Common myeloid progenitor, CD34-positive (primary cell): ENCODE measurements at regions not wholly inside any gene's neighbourhood (a gene's known extent, or its start where the extent isn't known, plus 50 kb on each side); places are given as distances from the start of the nearest gene placed in this dataset.

Experiments
- CTCF ChIA-PET: fragments of 350-600 bp; sonication (Branson Sonifier 250); formaldehyde crosslinking; loops from one replicate; lab custom pipeline; 2021; ENCODE audit warnings: antibody characterized with exemption; lab: Charles Lee
- POLR2A ChIA-PET: fragments of 350-600 bp; sonication (Branson Sonifier 250); formaldehyde crosslinking; loops from one replicate; lab custom pipeline; 2021; ENCODE audit warnings: antibody characterized with exemption; lab: Charles Lee
- DNase-seq, 3 donors: peaks; one replicate each; pipeline versions ENCODE4 v3.0.0 to v3.0.0-alpha.2; 2013
- H3K27ac ChIP-seq, 2 experiments: 1 replicate in 1 of 2; 2 replicates in 1 of 2; pipeline ENCODE4 v1.7.0; 2013; ENCODE audit warnings: inconsistent platforms in 2 of 2, low read length in 2 of 2, mild to moderate bottlenecking in 2 of 2, low read depth in 1 of 2, moderate library complexity in 1 of 2; ENCODE audit not compliant: severe bottlenecking in 2 of 2, insufficient read depth in 1 of 2, poor library complexity in 1 of 2
- H3K27me3 ChIP-seq, 5 experiments: replicated peaks in 2 of 5; 1 replicate in 3 of 5; 2 replicates in 2 of 5; pipeline versions ENCODE4 v1.6.1 to v1.7.0; 2013; ENCODE audit warnings: low read length in 4 of 5, mild to moderate bottlenecking in 2 of 5, moderate library complexity in 2 of 5, inconsistent platforms in 1 of 5; ENCODE audit not compliant: insufficient read depth in 5 of 5, control insufficient read depth in 4 of 5
- H3K36me3 ChIP-seq, 4 experiments: 1 replicate in 2 of 4; 2 replicates in 2 of 4; pipeline versions ENCODE4 v1.6.1 to v1.7.0; 2013; ENCODE audit warnings: low read length in 3 of 4, control low read depth in 1 of 4, mild to moderate bottlenecking in 1 of 4; ENCODE audit not compliant: control insufficient read depth in 4 of 4, insufficient read depth in 4 of 4
- H3K4me1 ChIP-seq, 4 experiments: 1 replicate in 3 of 4; 2 replicates in 1 of 4; pipeline versions ENCODE4 v1.6.1 to v1.7.1; 2013; ENCODE audit warnings: low read length in 3 of 4, mild to moderate bottlenecking in 3 of 4, control low read depth in 1 of 4, inconsistent platforms in 1 of 4, moderate library complexity in 1 of 4; ENCODE audit not compliant: control insufficient read depth in 4 of 4, insufficient read depth in 4 of 4; ENCODE audit errors: control extremely low read depth in 1 of 4
- H3K4me3 ChIP-seq, 7 experiments: 1 replicate in 4 of 7; 2 replicates in 3 of 7; pipeline versions ENCODE4 v1.5.1 to v1.7.0; 2013; ENCODE audit warnings: mild to moderate bottlenecking in 7 of 7, low read length in 6 of 7, moderate library complexity in 6 of 7, inconsistent platforms in 2 of 7, low read depth in 2 of 7, control low read depth in 1 of 7; ENCODE audit not compliant: insufficient read depth in 4 of 7, control insufficient read depth in 1 of 7; ENCODE audit errors: extremely low read depth in 1 of 7
- H3K9me3 ChIP-seq, 5 experiments: 1 replicate in 4 of 5; 2 replicates in 1 of 5; pipeline versions ENCODE4 v1.6.1 to v1.7.1; 2013; ENCODE audit warnings: low read length in 4 of 5, mild to moderate bottlenecking in 2 of 5, inconsistent platforms in 1 of 5, low read depth in 1 of 5, moderate library complexity in 1 of 5; ENCODE audit not compliant: control insufficient read depth in 4 of 5, insufficient read depth in 2 of 5; ENCODE audit errors: control extremely low read depth in 1 of 5
- WGBS: methylation state at CpG from one replicate; pipeline ENCODE4 v1.1.5; 2013; ENCODE audit not compliant: insufficient coverage; 5-methylcytosine and 5-hydroxymethylcytosine counted together

GRCh38 chr9:73613092-73613701 lies 461.5 kb downstream of the ANXA1 start:
- Histone ChIP-seq H3K27me3 (no peaks in the 10 kb centered on the region), H3K4me3 (no peak overlapping the region), H3K9me3 (no peaks in the 10 kb centered on the region), H3K4me1 (peaks cover 0 to 10% (median 0%) of the 10 kb centered on the region in 4 experiments), H3K27ac (no peak overlapping the region), H3K36me3 (no peaks in the 10 kb centered on the region)
- WGBS: 100% methylated on average over 1 of the region's 4 CpGs
- ChIA-PET POLR2A (no interaction called here), CTCF (no interaction called here)
- no peak for DNase-seq

GRCh38 chr9:73615557-73615956 lies 463.9 kb downstream of the ANXA1 start:
- POLR2A ChIA-PET: no interaction called here
- no peaks in the 10 kb centered on the region for H3K36me3 ChIP-seq
- peaks cover 0 to 3% (median 0%) of the 10 kb centered on the region in 5 experiments for H3K9me3 ChIP-seq
- H3K4me3 ChIP-seq: no peak overlapping the region
- DNase-seq: no peak
- H3K27ac ChIP-seq: no peak overlapping the region
- CTCF ChIA-PET: no interaction called here
- no peaks in the 10 kb centered on the region for H3K27me3 ChIP-seq
- peaks cover 0 to 3% (median 0%) of the 10 kb centered on the region in 4 experiments for H3K4me1 ChIP-seq

- Histone ChIP-seq H3K27me3 (no peaks in the 10 kb centered on the region), H3K36me3 (no peaks in the 10 kb centered on the region), H3K9me3 (peaks cover 0 to 3% (median 0%) of the 10 kb centered on the region in 5 experiments), H3K4me1 (no peaks in the 10 kb centered on the region), H3K27ac (no peak overlapping the region), H3K4me3 (no peak overlapping the region)
- DNase-seq: no peak
- CTCF ChIA-PET: no interaction called here
- WGBS: no CpG with 5 or more reads among the region's 4 CpGs
- POLR2A ChIA-PET: no interaction called here
Observed at GRCh38 chr9:73617586-73617985, 465.9 kb downstream of the ANXA1 start.

- ChIA-PET CTCF (no interaction called here), POLR2A (no interaction called here)
- 100% methylated on average over 1 of the region's 1 CpG for WGBS
- no peaks in the 10 kb centered on the region for H3K36me3 ChIP-seq
- H3K27ac ChIP-seq: no peak overlapping the region
- no peak overlapping the region for H3K4me3 ChIP-seq
- no peaks in the 10 kb centered on the region for H3K4me1 ChIP-seq
- no peak for DNase-seq
- peaks cover 0 to 2% (median 0%) of the 10 kb centered on the region in 5 experiments for H3K9me3 ChIP-seq
- no peaks in the 10 kb centered on the region for H3K27me3 ChIP-seq
Observed at GRCh38 chr9:73640971-73641370, 489.3 kb downstream of the ANXA1 start.

GRCh38 chr9:73643379-73644013 lies 491.8 kb downstream of the ANXA1 start:
- H3K4me3 ChIP-seq: no peak overlapping the region
- WGBS: no CpG with 5 or more reads among the region's 7 CpGs
- H3K36me3 ChIP-seq: no peaks in the 10 kb centered on the region
- ChIA-PET CTCF (no interaction called here), POLR2A (no interaction called here)
- H3K27me3 ChIP-seq: no peaks in the 10 kb centered on the region
- no peaks in the 10 kb centered on the region for H3K4me1 ChIP-seq
- no peak for DNase-seq
- H3K9me3 ChIP-seq: no peaks in the 10 kb centered on the region
- no peak overlapping the region for H3K27ac ChIP-seq

GRCh38 chr9:73647560-73647959 lies 495.9 kb downstream of the ANXA1 start:
- WGBS: 100% methylated on average over 8 of the region's 13 CpGs
- POLR2A ChIA-PET: no interaction called here
- H3K9me3 ChIP-seq: no peaks in the 10 kb centered on the region
- H3K27me3 ChIP-seq: no peaks in the 10 kb centered on the region
- H3K27ac ChIP-seq: no peak overlapping the region
- no peaks in the 10 kb centered on the region for H3K36me3 ChIP-seq
- H3K4me1 ChIP-seq: no peaks in the 10 kb centered on the region
- CTCF ChIA-PET: no interaction called here
- H3K4me3 ChIP-seq: no peak overlapping the region
- no peak for DNase-seq

- DNase-seq: no peak
- POLR2A ChIA-PET: no interaction called here
- H3K27ac ChIP-seq: no peak overlapping the region
- no peaks in the 10 kb centered on the region for H3K9me3 ChIP-seq
- no peaks in the 10 kb centered on the region for H3K36me3 ChIP-seq
- H3K27me3 ChIP-seq: no peaks in the 10 kb centered on the region
- H3K4me1 ChIP-seq: no peaks in the 10 kb centered on the region
- WGBS: 92% methylated on average over 9 of the region's 10 CpGs
- CTCF ChIA-PET: no interaction called here
- H3K4me3 ChIP-seq: no peak overlapping the region
Observed at GRCh38 chr9:73649552-73649951, 497.9 kb downstream of the ANXA1 start.
